Body of pancreas (tissue), 4 donors: ENCODE measurements at regions not wholly inside any gene's neighbourhood (a gene's known extent, or its start where the extent isn't known, plus 50 kb on each side); places are given as distances from the start of the nearest gene placed in this dataset.

Experiments
- POLR2A ChIP-seq, 3 donors: fragments of 450-650 bp; IDR thresholded peaks; one replicate each; pipeline ENCODE4 v1.6.1; 2016; ENCODE audit warnings: antibody characterized with exemption in 3 of 3, mild to moderate bottlenecking in 2 of 3
- TF ChIP-seq, protein P1 (sequence below), 7 experiments: fragments of 450-650 bp in 4 of 7; fragments of 200-600 bp in 3 of 7; sonication (generic) in 3 of 7; IDR thresholded peaks; one replicate each; pipeline ENCODE4 v1.5.1; 2016 to 2019; ENCODE audit warnings: antibody characterized with exemption in 7 of 7

DNA sequence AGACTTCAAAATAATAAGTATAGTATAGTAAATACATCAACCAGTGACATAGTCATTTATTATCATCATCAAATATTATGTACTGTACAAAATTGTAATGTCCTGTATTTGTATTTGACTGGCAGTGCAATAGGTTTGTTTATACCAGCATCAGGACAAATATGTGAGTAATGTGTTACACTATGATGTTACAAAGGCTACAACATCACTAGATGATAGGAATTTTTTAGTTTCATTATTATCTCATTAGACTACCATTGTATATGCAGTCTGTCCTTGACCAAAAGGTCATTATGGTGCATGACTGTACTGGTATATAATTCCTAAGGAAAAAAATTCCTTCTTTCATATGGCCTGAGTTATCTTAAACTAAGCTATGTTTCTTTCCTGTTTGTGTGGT, 63.6 kb upstream of the VCAN start:
- TF ChIP-seq, protein P1, sequence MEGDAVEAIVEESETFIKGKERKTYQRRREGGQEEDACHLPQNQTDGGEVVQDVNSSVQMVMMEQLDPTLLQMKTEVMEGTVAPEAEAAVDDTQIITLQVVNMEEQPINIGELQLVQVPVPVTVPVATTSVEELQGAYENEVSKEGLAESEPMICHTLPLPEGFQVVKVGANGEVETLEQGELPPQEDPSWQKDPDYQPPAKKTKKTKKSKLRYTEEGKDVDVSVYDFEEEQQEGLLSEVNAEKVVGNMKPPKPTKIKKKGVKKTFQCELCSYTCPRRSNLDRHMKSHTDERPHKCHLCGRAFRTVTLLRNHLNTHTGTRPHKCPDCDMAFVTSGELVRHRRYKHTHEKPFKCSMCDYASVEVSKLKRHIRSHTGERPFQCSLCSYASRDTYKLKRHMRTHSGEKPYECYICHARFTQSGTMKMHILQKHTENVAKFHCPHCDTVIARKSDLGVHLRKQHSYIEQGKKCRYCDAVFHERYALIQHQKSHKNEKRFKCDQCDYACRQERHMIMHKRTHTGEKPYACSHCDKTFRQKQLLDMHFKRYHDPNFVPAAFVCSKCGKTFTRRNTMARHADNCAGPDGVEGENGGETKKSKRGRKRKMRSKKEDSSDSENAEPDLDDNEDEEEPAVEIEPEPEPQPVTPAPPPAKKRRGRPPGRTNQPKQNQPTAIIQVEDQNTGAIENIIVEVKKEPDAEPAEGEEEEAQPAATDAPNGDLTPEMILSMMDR (IDR thresholded peaks at IDR 0.05): no peak
- TF ChIP-seq POLR2A (IDR thresholded peaks at IDR 0.05): no peak
